HFF-Myc (cell line): ENCODE measurements at regions not wholly inside any gene's neighbourhood (a gene's known extent, or its start where the extent isn't known, plus 50 kb on each side); places are given as distances from the start of the nearest gene placed in this dataset.
A peak's percentile ranks its signal among the peaks of the same experiment; 100 is the strongest.

Experiments
- DNase-seq: peaks from one replicate; pipeline ENCODE4 v3.0.0-alpha.2; 2011; ENCODE audit warnings: low read depth; ENCODE audit errors: extremely low read depth
- H3K4me3 ChIP-seq: replicated peaks from 2 replicates; pipeline ENCODE4 v1.5.1; 2011; ENCODE audit warnings: low read depth, mild to moderate bottlenecking, control low read depth, low read length
- TF ChIP-seq, protein P1 (sequence below): IDR thresholded peaks from 2 replicates; pipeline ENCODE4 v1.5.1; 2012; ENCODE audit warnings: mild to moderate bottlenecking, low read depth, low read length, control low read depth; ENCODE audit errors: missing control alignments

GRCh38 chr21:38170283-38170682 lies 86.5 kb upstream of the KCNJ15 start:
- no peak overlapping the region for H3K4me3 ChIP-seq
- no peak for DNase-seq
- TF ChIP-seq, protein P1, sequence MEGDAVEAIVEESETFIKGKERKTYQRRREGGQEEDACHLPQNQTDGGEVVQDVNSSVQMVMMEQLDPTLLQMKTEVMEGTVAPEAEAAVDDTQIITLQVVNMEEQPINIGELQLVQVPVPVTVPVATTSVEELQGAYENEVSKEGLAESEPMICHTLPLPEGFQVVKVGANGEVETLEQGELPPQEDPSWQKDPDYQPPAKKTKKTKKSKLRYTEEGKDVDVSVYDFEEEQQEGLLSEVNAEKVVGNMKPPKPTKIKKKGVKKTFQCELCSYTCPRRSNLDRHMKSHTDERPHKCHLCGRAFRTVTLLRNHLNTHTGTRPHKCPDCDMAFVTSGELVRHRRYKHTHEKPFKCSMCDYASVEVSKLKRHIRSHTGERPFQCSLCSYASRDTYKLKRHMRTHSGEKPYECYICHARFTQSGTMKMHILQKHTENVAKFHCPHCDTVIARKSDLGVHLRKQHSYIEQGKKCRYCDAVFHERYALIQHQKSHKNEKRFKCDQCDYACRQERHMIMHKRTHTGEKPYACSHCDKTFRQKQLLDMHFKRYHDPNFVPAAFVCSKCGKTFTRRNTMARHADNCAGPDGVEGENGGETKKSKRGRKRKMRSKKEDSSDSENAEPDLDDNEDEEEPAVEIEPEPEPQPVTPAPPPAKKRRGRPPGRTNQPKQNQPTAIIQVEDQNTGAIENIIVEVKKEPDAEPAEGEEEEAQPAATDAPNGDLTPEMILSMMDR, result peak; percentile 59

- TF ChIP-seq, protein P1, result peak; percentile 10
- no peak for DNase-seq
- H3K4me3 ChIP-seq, result no peak overlapping the region
Measured at GRCh38 chr21:38170704-38171682, 85.8 kb upstream of the KCNJ15 start.

DNA sequence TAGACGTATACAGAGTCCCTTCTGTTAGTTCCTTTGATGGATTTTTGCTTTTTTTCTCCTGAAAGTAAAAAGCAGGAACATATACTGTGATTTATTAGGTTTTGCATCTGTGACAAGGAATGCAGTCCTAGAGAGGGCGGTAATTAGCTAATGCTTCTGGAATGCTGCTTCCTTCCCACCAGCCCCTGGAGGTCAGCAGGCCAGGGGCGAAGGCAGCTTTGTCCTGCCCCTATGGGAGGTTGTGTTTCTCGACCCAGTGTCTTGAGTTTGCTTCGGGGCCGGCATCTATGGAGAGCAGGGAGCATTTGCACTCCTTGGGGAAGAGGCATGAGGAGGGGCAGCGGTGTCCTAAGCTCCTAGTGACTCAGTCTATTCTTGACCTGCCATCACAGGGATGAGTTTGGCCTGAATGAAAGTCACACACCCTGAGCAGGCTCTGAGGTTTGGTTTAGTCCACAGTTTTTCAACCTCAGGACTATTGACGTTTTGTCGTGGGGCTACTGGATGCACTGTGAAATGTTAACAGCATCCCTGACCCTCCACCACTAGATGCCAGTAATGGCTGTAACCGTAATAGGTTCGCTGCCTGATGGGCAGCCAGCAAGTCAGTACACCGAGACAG lies 85.0 kb upstream of the KCNJ15 start:
- TF ChIP-seq, protein P1, result peak; percentile 29
- no peak overlapping the region for H3K4me3 ChIP-seq
- peak; percentile 69 for DNase-seq

DNA sequence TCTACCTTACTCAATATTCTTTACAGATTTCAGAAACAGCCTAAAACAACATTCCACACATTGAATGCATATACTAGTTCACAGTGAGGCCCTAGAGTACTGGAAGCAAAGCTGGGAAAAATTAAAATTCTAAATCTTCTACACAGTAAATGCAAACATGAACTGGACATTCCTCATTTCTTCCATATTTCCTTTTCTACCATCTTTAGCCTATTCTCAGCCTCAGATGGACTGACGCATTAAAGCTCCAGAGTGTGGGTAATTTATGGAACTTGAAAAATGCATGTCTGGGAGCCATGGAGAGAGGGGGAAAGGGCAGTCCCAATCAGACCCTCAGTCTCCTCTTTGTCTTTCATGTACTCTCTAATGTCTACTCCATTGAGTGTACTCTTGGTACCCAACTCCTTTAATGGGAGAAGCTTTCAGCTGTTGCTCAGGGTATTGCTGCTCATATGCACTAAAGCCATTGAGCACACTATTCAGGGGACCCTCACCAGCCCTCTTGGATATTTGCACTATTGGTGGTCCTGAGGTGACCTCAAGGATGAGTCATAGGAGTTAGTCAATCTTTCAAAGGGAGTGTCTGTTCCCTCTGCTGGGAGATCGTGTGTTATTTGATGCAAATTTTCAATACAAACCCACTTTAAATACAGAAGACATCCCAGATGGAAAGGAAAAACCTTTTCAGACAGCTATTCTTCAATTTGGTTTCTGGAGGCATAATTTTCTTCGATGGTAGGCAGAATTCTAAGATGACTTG lies 83.3 kb upstream of the KCNJ15 start:
- TF ChIP-seq, protein P1, result no peak
- H3K4me3 ChIP-seq, result no peak overlapping the region
- no peak for DNase-seq

DNA sequence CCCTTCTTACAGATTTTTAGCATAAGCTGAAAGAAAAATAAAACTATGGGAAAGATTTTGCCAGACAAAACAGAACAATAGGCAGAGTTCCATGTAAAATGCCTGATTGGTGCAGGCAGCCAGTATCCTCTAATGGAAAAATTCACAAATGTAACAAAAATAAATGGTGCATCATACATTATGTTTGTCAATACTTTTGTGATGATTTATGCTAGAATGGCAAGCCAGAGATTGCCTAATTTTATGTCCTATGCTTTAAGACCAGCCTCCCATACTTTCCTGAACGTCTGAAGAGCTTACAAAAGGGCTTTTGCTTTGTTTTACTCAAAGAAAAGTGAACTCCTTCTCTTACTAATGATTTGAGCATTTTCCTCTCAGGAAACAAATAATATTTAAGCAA lies 81.5 kb upstream of the KCNJ15 start:
- DNase-seq, result no peak
- TF ChIP-seq, protein P1, result no peak

GRCh38 chr21:38177919-38178652 lies 78.7 kb upstream of the KCNJ15 start:
- no peak for DNase-seq
- no peak overlapping the region for H3K4me3 ChIP-seq
- TF ChIP-seq, protein P1, result no peak

More for the DNA sequence above, 81.5 kb upstream of the KCNJ15 start:
- H3K4me3 ChIP-seq, result no peak overlapping the region
